Endothelial cell of umbilical vein (primary cell): ENCODE measurements at regions not wholly inside any gene's neighbourhood (a gene's known extent, or its start where the extent isn't known, plus 50 kb on each side); places are given as distances from the start of the nearest gene placed in this dataset.

Experiments
- BruUV-seq: library from RNA; stranded (reverse); fragments of 400-500 nt; replicated peaks from 2 replicates; lab custom pipeline; 2021; lab: Mats Ljungman, UMichigan
- CTCF ChIA-PET: fragments of 300-600, 350-600 bp; sonication (Branson Sonifier 250); formaldehyde crosslinking; loops from one replicate; lab custom pipeline; 2021; ENCODE audit warnings: antibody characterized with exemption, inconsistent platforms; lab: Charles Lee
- POLR2A ChIA-PET: fragments of 300-600, 350-600 bp; sonication (Branson Sonifier 250); formaldehyde crosslinking; loops from one replicate; lab custom pipeline; 2021; ENCODE audit warnings: antibody characterized with exemption, inconsistent platforms; lab: Charles Lee
- DNase-seq: peaks from one replicate; pipeline ENCODE4 v3.0.0-alpha.2; 2011; ENCODE audit warnings: low read depth, low spot score
- FAIRE-seq: peaks from 2 replicates; lab custom pipeline; 2011; peaks lifted over from hg19 to GRCh38; lab: Jason Lieb, UNC
- H2AFZ ChIP-seq: 2 replicates; pipeline ENCODE4 v1.6.0; 2012; ENCODE audit warnings: low read depth, low read length, control low read depth, inconsistent platforms
- H3K27ac ChIP-seq: 2 replicates; pipeline ENCODE4 v1.5.1; 2011; ENCODE audit warnings: low read depth, mild to moderate bottlenecking, control low read depth, low read length, moderate library complexity; ENCODE audit not compliant: insufficient read depth
- H3K27me3 ChIP-seq, 2 experiments: 2 replicates each; pipeline versions ENCODE4 v1.6.0 to v1.6.1; 2011; ENCODE audit warnings: low read length in 2 of 2, mixed read lengths in 1 of 2; ENCODE audit not compliant: control insufficient read depth in 2 of 2, insufficient read depth in 2 of 2
- H3K36me3 ChIP-seq, 2 experiments: 2 replicates in 1 of 2; 3 replicates in 1 of 2; pipeline ENCODE4 v1.5.1; 2011; ENCODE audit warnings: low read length in 2 of 2, mild to moderate bottlenecking in 1 of 2, moderate library complexity in 1 of 2; ENCODE audit not compliant: control insufficient read depth in 2 of 2, insufficient read depth in 2 of 2; ENCODE audit errors: extremely low read depth in 1 of 2
- H3K4me1 ChIP-seq: 3 replicates; pipeline ENCODE4 v1.5.1; 2011; ENCODE audit warnings: mild to moderate bottlenecking, low read length; ENCODE audit not compliant: control insufficient read depth, insufficient read depth; ENCODE audit errors: extremely low read depth
- H3K4me2 ChIP-seq: 2 replicates; pipeline ENCODE4 v1.6.1; 2011; ENCODE audit warnings: low read length, control low read depth, mixed read lengths; ENCODE audit not compliant: insufficient read depth
- H3K4me3 ChIP-seq, 3 experiments: fragments of 200-600 bp in 1 of 3; sonication (generic), shearing (Covaris generic) in 1 of 3; replicated peaks in 1 of 3; 2 replicates each; pipeline ENCODE4 v1.5.1; 2011 to 2016; ENCODE audit warnings: control low read depth in 3 of 3, low read length in 3 of 3, mild to moderate bottlenecking in 2 of 3, inconsistent platforms in 1 of 3, low read depth in 1 of 3, moderate library complexity in 1 of 3; ENCODE audit not compliant: insufficient read depth in 1 of 3
- H3K79me2 ChIP-seq: 2 replicates; pipeline ENCODE4 v1.6.0; 2012; ENCODE audit warnings: low read length, inconsistent platforms; ENCODE audit not compliant: control insufficient read depth, insufficient read depth
- H3K9ac ChIP-seq: replicated peaks from 2 replicates; pipeline ENCODE3; 2011; ENCODE audit warnings: low read length, control low read depth; ENCODE audit not compliant: insufficient read depth; ENCODE audit errors: extremely low read depth
- H3K9me1 ChIP-seq: replicated peaks from 3 replicates; pipeline ENCODE4 v1.6.0; 2011; ENCODE audit warnings: mild to moderate bottlenecking, low read length; ENCODE audit not compliant: control insufficient read depth, insufficient read depth; ENCODE audit errors: extremely low read depth
- H3K9me3 ChIP-seq: replicated peaks from 2 replicates; pipeline ENCODE4 v1.5.1; 2012; ENCODE audit warnings: low read length, inconsistent platforms; ENCODE audit not compliant: control insufficient read depth, insufficient read depth
- H4K20me1 ChIP-seq: replicated peaks from 2 replicates; pipeline ENCODE3; 2011; ENCODE audit warnings: mild to moderate bottlenecking, low read length; ENCODE audit not compliant: control insufficient read depth, insufficient read depth; ENCODE audit errors: extremely low read depth
- EZH2 ChIP-seq: IDR thresholded peaks from 2 replicates; pipeline ENCODE4 v1.6.1; 2012; ENCODE audit warnings: borderline replicate concordance, low read depth, mild to moderate bottlenecking, moderate library complexity, low read length, inconsistent platforms; ENCODE audit not compliant: severe bottlenecking
- FOS ChIP-seq: IDR thresholded peaks from 2 replicates; pipeline ENCODE4 v1.6.1; 2011; ENCODE audit warnings: mild to moderate bottlenecking, low read length, moderate library complexity, borderline replicate concordance; ENCODE audit not compliant: insufficient read depth
- GATA2 ChIP-seq: IDR thresholded peaks from 2 replicates; pipeline ENCODE4 v1.7.0; 2011; ENCODE audit warnings: low read depth, mild to moderate bottlenecking, moderate library complexity, mixed read lengths, low read length; ENCODE audit not compliant: insufficient read length, insufficient read depth
- JUN ChIP-seq: IDR thresholded peaks from 2 replicates; pipeline ENCODE4 v1.6.1; 2011; ENCODE audit warnings: borderline replicate concordance, low read depth; ENCODE audit not compliant: insufficient read length, insufficient read depth
- MYC ChIP-seq: IDR thresholded peaks from one replicate; pipeline ENCODE4 v1.6.1; 2011; ENCODE audit warnings: mild to moderate bottlenecking, low read depth, low read length
- POLR2A ChIP-seq: IDR thresholded peaks from 2 replicates; pipeline ENCODE4 v1.6.1; 2012; ENCODE audit warnings: low read depth, mild to moderate bottlenecking, control low read depth, low read length
- POLR2AphosphoS5 ChIP-seq: IDR thresholded peaks from 2 replicates; pipeline ENCODE4 v1.6.1; 2012; ENCODE audit warnings: low read depth, mild to moderate bottlenecking, control low read depth, low read length, moderate library complexity; ENCODE audit not compliant: insufficient read depth
- dilution Hi-C: fragments of 300-500 bp; cut with MboI; formaldehyde crosslinking; loops from one replicate; pipeline ENCODE4 v1.15.0; 2019; ENCODE audit warnings: low sequenced_read_pairs; ENCODE audit not compliant: extremely low pct_ligation_motif_present
- intact Hi-C: fragments of 100-400 bp; cut with micrococcal nuclease; formaldehyde crosslinking; loops from one replicate; pipeline ENCODE4 v1.10.0; 2022
- TF ChIP-seq, protein P1 (sequence below), 2 donors: IDR thresholded peaks; 1 replicate in 1 of 2; 2 replicates in 1 of 2; pipeline ENCODE4 v1.5.1; 2011; ENCODE audit warnings: low read length in 2 of 2, mild to moderate bottlenecking in 2 of 2, moderate library complexity in 2 of 2, control low read depth in 1 of 2, inconsistent platforms in 1 of 2, low read depth in 1 of 2; ENCODE audit not compliant: insufficient read depth in 1 of 2; ENCODE audit errors: extremely low read depth in 1 of 2
- TF ChIP-seq, protein P2 (sequence below): IDR thresholded peaks from 2 replicates; pipeline ENCODE4 v1.6.1; 2011; ENCODE audit not compliant: insufficient read depth, insufficient read length

DNA sequence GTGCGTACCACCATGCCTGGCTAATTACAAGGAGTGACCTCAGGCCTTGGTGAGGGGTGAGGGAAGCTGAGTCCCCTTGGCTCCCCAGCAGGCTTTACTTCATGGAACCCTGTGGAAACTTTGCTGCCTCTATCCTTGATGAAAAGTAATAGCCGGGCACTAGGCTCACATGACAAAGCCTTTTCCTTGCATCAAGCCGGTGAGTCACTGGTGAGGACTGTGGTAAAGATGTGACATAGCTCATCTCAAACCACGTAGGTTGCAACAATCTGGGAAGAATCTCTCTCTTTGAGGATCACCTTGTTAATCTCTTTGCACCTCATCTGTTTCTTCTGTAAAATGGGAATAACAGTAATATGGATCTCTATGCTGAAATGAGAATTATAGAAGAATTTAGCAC lies 116.3 kb upstream of the SLC25A48 start:
- H3K27ac ChIP-seq, result no peak overlapping the region
- H3K4me1 ChIP-seq, result no peaks in the 10 kb centered on the region
- DNase-seq, result no peak
- no peaks in the 10 kb centered on the region for H3K79me2 ChIP-seq
- H3K9ac ChIP-seq, result no peak overlapping the region
- dilution Hi-C loops, result no loop called here
- no peaks in the 10 kb centered on the region for H3K27me3 ChIP-seq
- no peaks in the 10 kb centered on the region for H3K36me3 ChIP-seq
- no peaks in the 10 kb centered on the region for H3K9me1 ChIP-seq
- BruUV-seq, result no TSS peak
- no peak for FAIRE-seq
- H3K4me3 ChIP-seq, result no peak overlapping the region
- intact Hi-C loops, result no loop called here
- TF ChIP-seq MYC (no peak), POLR2AphosphoS5 (no peak), JUN (no peak), GATA2 (no peak), EZH2 (no peak), POLR2A (no peak), FOS (no peak)
- TF ChIP-seq, protein P1, sequence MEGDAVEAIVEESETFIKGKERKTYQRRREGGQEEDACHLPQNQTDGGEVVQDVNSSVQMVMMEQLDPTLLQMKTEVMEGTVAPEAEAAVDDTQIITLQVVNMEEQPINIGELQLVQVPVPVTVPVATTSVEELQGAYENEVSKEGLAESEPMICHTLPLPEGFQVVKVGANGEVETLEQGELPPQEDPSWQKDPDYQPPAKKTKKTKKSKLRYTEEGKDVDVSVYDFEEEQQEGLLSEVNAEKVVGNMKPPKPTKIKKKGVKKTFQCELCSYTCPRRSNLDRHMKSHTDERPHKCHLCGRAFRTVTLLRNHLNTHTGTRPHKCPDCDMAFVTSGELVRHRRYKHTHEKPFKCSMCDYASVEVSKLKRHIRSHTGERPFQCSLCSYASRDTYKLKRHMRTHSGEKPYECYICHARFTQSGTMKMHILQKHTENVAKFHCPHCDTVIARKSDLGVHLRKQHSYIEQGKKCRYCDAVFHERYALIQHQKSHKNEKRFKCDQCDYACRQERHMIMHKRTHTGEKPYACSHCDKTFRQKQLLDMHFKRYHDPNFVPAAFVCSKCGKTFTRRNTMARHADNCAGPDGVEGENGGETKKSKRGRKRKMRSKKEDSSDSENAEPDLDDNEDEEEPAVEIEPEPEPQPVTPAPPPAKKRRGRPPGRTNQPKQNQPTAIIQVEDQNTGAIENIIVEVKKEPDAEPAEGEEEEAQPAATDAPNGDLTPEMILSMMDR (IDR thresholded peaks at IDR 0.05; ENCODE audit: extremely low read depth in 1 of 2, insufficient read depth in 1 of 2, low read depth in 1 of 2, low read length in 2 of 2), result no peak
- TF ChIP-seq, protein P2, sequence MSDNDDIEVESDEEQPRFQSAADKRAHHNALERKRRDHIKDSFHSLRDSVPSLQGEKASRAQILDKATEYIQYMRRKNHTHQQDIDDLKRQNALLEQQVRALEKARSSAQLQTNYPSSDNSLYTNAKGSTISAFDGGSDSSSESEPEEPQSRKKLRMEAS, result no peak
- CTCF ChIA-PET, result no interaction called here
- H2AFZ ChIP-seq, result no peak overlapping the region
- no peaks in the 10 kb centered on the region for H4K20me1 ChIP-seq
- H3K9me3 ChIP-seq, result no peaks in the 10 kb centered on the region
- POLR2A ChIA-PET, result no interaction called here
- H3K4me2 ChIP-seq, result no peak overlapping the region
